ENCODE measurements at regions not wholly inside any gene's neighbourhood (a gene's known extent, or its start where the extent isn't known, plus 50 kb on each side); places are given as distances from the start of the nearest gene placed in this dataset.

- Histone ChIP-seq H3K4me2 (ENCODE audit: low read length) (no peak overlapping the region), H3K79me2 (ENCODE audit: insufficient read depth, low read length) (no peaks in the 10 kb centered on the region), H3K4me3 (replicated peaks in 1 of 2; ENCODE audit: low read depth in 1 of 2, low read length in 2 of 2) (no peak overlapping the region), H3K9me2 (ENCODE audit: insufficient read depth) (no peaks in the 10 kb centered on the region), H2AFZ (ENCODE audit: low read depth, low read length, poor library complexity, severe bottlenecking) (no peak overlapping the region), H3K36me3 (ENCODE audit: control insufficient read depth in 1 of 2, insufficient read depth in 2 of 2, low read length in 2 of 2) (no peaks in the 10 kb centered on the region), H4K20me1 (ENCODE audit: insufficient read depth) (no peaks in the 10 kb centered on the region), H3K9ac (ENCODE audit: low read length) (no peak overlapping the region), H3K4me1 (ENCODE audit: control insufficient read depth in 1 of 2, insufficient read depth in 2 of 2, low read length in 2 of 2) (no peaks in the 10 kb centered on the region), H3K27me3 (ENCODE audit: insufficient read depth, low read length) (peaks cover 44% of the 10 kb centered on the region), H3K27ac (ENCODE audit: low read depth, low read length) (no peak overlapping the region), H3K9me3 (ENCODE audit: control insufficient read depth in 1 of 2, insufficient read depth in 1 of 2, low read depth in 1 of 2, low read length in 2 of 2) (no peaks in the 10 kb centered on the region)
- CTCF ChIA-PET: no interaction called here
- BruUV-seq (replicated peaks): no TSS peak
- no peak for ATAC-seq
- POLR2A ChIA-PET: no interaction called here
- intact Hi-C loops (cut with micrococcal nuclease): no loop called here
- TF ChIP-seq YY1 (IDR thresholded peaks at IDR 0.05; ENCODE audit: extremely low read depth, insufficient replicate concordance, low read depth, low read length) (no peak), FOSL1 (IDR thresholded peaks at IDR 0.05; ENCODE audit: low read depth) (no peak), MAX (IDR thresholded peaks at IDR 0.05) (no peak), REST (IDR thresholded peaks at IDR 0.05; ENCODE audit: low read depth) (no peak), CTCF (IDR thresholded peaks at IDR 0.05 in 2 of 3, conservative IDR thresholded peaks at IDR 0.05 in 1 of 3; ENCODE audit: borderline replicate concordance in 1 of 3, insufficient read depth in 1 of 3, low read depth in 2 of 3, low read length in 2 of 3) (no peak), CBX3 (IDR thresholded peaks at IDR 0.05; ENCODE audit: low read depth) (no peak), JUND (IDR thresholded peaks at IDR 0.05) (no peak), ZNF274 (IDR thresholded peaks at IDR 0.05; ENCODE audit: low read depth, low read length) (no peak), TCF7L2 (IDR thresholded peaks at IDR 0.05; ENCODE audit: borderline replicate concordance, extremely low read depth, insufficient read depth, insufficient read length) (no peak), POLR2A (IDR thresholded peaks at IDR 0.05; ENCODE audit: borderline replicate concordance, extremely low read depth, insufficient read depth, insufficient read length) (no peak)
- no peak for DNase-seq (ENCODE audit: low read depth, low spot score)
- RAD21 ChIA-PET (ENCODE audit: low non-redundant PET in 1 of 2, low total read pairs in 2 of 2, uncharacterized antibody in 2 of 2, unreplicated experiment in 2 of 2): no interaction called here
Measured at GRCh38 chr10:117622471-117623184, 80.1 kb downstream of the EMX2 start.
